HG02884 (cell line): ENCODE measurements at regions not wholly inside any gene's neighbourhood (a gene's known extent, or its start where the extent isn't known, plus 50 kb on each side); places are given as distances from the start of the nearest gene placed in this dataset.
"Not testable (repeated sequence)": the region's sequence is repeated elsewhere in the genome, so short reads cannot be mapped to it uniquely, and the experiment has no call there.

Experiments used
- ATAC-seq: cut with Tn5 transposase; IDR thresholded peaks from one replicate; pipeline ENCODE4 v1.9.1; 2021; ENCODE audit warnings: mild to moderate bottlenecking, moderate library complexity; ENCODE audit not compliant: unreplicated experiment

DNA sequence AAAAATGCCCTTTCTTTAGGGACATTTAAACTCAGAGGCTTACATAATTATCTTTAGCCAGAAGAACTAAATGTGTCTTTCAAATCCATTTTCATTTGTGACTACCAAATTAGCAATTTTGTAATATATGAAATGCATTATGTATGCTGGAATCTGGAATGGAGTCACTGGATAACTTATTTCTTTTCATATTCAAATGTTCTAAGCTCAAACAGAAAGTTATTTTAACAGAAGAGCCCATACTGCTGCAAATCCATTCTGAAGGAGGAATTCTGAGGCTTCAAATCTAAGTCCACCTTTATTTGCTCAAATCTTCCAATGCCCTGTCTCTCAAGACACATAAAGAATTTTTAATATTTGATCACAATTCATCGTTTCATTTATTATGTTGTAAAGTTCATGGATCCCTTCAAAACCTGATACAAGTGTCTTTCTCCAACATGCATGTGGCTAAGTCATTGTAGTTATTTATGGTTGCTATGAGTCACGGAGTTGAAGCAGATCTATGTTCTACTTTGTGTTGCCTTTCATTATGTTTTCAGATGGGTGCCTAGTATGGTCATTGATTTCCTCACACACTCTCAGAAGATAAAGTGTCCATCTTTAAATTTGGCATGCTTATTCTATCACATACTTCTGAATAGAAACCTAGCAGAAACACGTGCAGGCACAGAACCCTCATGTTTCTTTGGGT is 214.8 kb upstream of the GCFC2 start:
- no peak for ATAC-seq

DNA sequence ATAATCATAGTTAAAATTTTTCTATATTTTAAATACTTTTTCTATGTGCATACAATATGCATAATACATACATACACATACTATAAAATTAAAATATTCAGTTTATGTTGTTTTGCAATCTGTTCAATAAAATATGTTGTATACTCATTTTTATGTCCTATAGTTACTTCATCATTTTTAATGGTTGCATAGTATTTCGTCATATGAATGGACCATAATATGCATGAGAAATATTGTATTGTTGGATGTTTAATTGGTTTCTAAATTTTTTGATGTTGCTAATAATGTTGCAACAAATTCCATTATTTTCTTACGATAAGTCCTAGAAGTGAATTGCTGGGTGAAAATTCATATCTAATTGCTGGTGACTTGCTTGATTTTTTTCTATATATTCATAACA is 211.5 kb upstream of the GCFC2 start:
- ATAC-seq = no peak

- no peak for ATAC-seq
These were observed 210.3 kb upstream of the GCFC2 start for GRCh38 chr2:75920859-75921551.

DNA sequence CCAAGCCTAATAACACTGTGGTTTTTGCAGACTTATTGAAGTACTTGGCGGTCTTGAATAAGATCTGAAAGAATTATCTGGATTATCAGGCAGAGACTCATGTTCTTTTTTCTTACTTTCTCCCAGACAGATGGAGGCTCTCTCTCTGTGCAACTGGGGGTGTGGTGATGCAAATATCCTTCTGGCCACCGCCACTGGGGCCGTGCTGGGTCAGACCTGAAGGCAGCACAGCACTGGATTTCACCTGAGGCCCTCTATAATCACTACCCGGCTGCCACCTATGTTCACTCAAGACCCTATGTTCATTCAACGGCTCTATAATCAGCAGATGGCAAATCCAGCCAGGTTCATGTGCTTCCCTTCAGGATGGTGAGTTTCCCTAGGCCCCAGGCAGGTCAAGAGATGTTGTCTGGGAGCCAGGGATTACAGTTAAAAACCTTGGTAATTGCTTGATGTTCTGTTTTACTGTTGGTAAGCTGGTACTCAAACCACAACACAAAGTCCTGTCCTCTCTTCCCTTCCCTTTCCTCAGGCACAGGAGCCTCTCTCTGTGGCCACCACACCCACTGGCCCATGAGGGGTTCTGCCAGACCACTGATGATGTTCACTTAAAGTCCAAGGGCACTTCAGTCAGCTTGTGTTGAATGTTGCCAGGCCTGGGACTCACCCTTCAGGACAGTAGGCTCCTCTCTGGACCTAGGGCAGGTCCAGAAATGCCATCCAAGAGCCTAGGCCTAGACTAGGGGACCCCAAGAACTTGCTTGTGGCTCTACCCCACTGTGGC is 205.3 kb upstream of the GCFC2 start:
- ATAC-seq = no peak

GRCh38 chr2:75896779-75897366 is 186.2 kb upstream of the GCFC2 start:
- ATAC-seq = peak; percentile 90

DNA sequence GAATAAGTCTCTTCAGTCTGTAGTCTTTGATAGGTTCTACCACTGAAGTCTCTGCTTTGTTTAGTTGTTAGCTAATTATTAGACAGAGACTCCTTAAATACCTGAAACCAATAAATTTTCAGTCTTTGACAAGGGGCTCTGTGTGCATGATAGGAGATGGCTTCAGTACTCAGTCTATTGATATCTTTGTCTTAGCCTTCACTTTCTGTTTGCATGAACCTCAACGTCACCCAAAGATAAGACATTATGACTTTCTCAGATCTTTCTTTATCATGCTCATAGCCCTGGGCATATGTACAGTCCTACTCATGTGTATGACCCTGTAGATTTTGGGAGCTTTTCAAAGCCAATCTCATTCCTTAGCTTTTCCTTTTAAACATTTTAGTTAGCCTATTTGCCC is 183.5 kb upstream of the GCFC2 start:
- ATAC-seq = no peak

DNA sequence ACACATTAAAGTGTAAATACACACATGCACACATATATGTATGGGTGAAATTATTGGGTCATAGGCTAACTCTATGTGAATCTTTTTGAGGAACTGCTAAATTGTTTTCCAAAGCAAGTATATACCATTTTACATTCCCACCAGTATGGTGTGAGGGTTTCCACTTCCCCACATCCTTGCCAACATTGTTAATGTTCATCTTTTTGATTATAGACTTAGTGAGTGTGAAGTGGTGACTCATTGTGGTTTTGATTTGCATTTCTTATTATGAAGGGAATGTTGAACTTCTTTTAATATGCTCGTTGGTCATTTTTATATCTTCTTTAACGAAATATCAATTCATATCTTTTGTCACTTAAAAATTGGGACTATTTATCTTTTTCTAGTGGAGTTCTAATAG is 181.8 kb upstream of the GCFC2 start:
- no peak for ATAC-seq

DNA sequence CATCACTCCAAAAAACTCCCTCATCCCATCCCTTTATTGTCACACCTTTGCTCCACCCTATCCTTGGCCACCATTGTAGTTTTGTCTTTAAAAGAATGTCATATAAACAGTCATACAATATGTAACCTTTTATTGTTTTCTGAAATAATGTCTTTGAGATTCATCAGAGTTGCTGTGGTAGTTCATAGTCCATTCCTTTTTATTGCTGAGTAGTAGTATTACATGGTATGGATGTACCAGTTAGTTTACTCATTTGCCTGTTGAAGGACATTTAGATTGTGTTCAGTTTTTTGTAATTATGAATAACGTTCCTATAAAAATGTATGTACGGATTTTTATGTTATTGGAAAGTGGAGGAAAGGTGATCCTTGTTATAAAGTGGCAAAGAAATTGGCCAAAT is 171.8 kb upstream of the GCFC2 start:
- no peak for ATAC-seq

- ATAC-seq = not testable (repeated sequence)
These were observed 164.9 kb upstream of the GCFC2 start for GRCh38 chr2:75875606-75876005.

DNA sequence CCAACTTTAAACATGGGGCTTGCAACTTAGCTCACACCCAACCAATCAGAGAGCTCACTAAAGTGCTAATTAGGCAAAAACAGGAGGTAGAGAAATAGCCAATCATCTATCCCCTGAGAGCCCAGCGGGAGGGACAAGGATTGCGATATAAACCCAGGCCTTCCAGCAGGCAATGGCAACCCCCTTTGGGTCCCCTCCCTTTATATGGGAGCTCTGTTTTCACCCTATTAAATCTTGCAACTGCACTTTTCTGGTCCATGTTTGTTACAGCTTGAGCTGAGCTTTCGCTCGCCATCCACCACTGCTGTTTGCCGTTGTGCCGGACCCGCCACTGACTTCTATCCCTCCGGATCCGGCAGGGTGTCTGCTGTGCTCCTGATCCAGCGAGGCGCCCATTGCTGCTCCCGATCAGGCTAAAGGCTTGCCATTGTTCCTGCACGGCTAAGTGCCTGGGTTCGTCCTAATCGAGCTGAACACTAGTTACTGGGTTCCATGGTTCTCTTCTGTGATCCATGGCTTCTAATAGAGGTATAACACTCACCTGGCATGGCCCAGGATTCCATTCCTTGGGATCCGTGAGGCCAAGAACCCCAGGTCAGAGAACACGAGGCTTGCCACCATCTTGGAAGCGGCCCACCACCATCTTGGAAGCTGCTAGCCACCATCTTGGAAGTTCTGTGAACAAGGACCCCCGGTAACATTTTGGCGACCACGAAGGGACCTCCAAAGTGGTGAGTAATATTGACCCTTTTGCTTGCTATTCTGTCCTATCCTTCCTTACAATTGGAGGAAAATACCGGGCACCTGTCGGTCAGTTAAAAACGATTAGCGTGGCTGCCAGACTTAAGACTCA is 161.3 kb upstream of the GCFC2 start:
- not testable (repeated sequence) for ATAC-seq

- no peak for ATAC-seq
These were observed 160.0 kb upstream of the GCFC2 start for GRCh38 chr2:75870651-75871137.

DNA sequence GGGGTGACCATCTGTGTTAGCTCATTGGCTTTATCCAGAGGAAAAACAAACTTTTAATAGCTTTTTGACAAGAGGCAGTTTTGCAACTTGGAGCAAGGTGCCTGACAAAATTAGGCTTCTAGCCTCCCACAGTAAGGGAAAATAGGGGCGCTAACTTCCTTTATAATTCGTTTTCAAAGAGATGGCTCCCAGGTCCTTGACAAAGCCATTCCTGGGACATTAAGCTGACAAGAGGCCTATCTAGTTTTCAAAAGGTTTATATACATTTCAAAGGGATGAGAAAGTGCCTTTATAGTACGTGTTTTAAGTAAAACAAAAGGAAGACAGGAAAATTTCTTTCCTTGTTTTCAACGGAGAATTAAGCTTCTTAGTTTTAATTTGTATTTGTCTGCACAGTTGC is 159.4 kb upstream of the GCFC2 start:
- ATAC-seq = no peak

DNA sequence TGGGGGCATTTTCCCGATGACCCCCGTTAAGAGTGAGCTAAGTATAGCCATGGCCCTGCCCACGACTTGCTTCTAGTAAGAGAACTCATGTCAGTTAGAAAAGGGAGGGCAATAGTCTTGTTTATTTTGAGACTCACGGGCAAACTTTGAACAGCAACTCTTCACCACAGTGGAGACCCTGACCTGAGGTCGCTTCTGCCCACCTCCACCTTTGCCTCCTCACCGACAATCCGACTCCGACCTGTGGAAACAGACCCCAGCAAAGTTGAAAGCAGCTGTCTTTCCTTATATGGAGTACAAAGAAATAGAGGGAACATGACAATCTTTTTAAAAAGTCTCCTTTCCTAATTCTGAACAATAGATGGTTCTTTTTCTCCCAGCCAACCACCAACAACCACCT is 155.0 kb upstream of the GCFC2 start:
- no peak for ATAC-seq

- no peak for ATAC-seq
These were observed 154.4 kb upstream of the GCFC2 start for GRCh38 chr2:75865083-75865482.

- no peak for ATAC-seq
These were observed 151.8 kb upstream of the GCFC2 start for GRCh38 chr2:75862547-75862946.

- no peak for ATAC-seq
These were observed 142.7 kb upstream of the GCFC2 start for GRCh38 chr2:75853436-75853835.

GRCh38 chr2:75852639-75853038 is 141.9 kb upstream of the GCFC2 start:
- no peak for ATAC-seq

- no peak for ATAC-seq
These were observed 136.0 kb upstream of the GCFC2 start for GRCh38 chr2:75846683-75847190.

DNA sequence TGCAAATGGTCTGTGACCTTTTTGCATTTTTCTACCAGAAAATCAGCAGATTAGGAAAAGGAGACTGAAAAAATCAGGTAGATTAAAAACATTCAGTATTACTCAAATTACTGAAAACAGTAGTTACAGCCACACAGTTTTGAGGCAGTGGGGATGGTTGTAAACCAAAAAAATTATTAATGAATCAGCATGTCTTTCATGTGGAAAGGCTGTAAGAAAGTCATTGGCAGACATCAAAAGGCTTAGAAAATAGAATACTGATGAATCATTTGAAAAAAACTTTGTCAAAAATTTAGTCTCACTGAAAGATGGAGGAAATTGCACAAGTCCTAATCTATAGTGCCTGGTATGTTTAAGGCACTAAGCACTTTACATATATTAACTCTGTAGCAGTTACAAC is 133.9 kb upstream of the GCFC2 start:
- peak; percentile 85 for ATAC-seq

DNA sequence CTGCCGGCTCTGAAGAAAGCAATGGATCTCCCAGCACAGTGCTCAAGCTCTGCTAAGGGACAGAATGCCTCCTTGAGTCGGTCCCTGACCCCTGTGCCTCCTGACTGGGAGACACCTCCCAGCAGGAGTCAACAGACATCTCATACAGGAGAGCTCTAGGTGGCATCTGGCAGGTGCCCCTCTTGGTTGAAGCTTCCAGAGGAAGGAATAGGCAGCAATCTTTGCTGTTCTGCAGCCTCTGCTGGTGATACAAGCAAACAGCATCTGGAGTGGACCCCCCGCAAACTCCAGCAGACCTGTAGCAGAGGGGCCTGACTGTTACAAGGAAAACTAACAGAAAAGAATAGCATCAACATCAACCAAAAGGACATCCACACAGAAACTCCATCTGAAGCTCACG is 123.9 kb upstream of the GCFC2 start:
- ATAC-seq = not testable (repeated sequence)
